ENCODE measurements at regions not wholly inside any gene's neighbourhood (a gene's known extent, or its start where the extent isn't known, plus 50 kb on each side); places are given as distances from the start of the nearest gene placed in this dataset.
"Not testable (repeated sequence)": the region's sequence is repeated elsewhere in the genome, so short reads cannot be mapped to it uniquely, and the experiment has no call there.

DNA sequence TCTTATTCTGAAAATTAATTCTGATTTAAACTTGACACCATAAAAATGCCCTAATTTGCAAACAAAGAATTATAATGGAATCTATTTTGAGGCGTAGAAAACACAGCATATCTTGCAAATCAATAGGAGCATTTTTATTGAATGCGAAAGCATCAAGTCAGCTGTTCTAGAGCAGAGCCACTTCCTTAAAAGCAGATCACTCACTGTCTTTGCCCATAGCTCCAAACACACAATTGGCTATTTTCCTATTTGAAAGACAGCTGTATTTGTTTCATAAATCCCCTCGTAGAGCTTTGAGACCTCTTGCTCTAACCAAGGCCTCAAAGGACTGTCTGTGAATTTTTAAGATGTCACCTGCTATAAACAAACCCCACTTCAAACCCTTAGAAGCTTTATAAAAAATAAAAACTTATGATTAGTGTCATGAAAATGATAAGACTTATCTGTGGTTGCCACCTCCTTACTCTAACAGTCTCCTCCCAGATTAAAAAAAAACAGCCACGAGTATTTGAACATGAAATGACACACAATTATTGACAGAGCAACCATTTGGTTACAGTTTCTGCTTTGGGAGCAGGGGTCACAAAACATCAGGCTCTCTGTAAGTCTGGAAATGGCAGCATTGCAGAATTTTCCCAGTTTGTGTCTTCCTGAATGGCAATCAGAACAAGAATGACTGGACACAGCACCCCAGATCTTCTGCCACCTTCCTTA, 75.6 kb upstream of the RASEF start:
- no peak for DNase-seq (ENCODE audit: low spot score)

DNA sequence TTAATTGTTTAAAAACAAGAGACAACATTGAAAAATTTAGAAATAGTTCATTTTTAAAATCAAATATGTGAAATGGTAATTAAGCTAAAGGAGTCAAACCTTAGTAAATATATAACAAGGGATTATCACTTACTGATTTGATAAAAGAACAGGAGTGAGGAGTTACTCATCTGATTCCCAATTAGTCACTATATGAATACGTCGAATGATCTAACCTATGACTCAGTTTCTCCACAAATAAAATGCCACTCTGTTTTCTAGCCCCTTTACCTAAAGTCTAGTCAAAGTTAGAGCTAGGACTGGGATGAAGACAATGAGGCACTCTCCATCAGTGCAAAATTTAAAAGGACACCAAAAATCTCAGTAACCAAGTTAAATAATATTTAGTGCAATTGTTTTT, 70.4 kb upstream of the RASEF start:
- peak; percentile 14 for DNase-seq (ENCODE audit: low spot score)

DNA sequence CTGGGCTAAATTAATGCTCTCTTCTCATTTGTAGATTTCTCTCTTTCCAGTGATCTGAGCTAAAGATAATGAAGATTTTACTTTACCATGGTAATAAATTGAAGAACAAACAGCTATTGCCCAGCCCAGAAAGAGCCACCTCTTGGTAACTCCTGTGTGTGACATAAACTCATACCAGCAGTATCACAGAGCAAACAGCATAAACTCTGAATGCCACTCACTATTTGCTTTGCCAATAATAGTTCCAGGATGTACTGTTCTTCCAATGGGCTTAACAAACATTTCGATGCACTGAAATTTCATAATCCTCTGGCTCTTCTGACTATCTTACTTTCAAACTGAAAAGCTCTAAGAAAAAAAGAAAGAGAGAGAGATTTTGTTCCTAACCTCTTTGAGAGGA, 69.8 kb upstream of the RASEF start:
- no peak for DNase-seq (ENCODE audit: low spot score)

DNA sequence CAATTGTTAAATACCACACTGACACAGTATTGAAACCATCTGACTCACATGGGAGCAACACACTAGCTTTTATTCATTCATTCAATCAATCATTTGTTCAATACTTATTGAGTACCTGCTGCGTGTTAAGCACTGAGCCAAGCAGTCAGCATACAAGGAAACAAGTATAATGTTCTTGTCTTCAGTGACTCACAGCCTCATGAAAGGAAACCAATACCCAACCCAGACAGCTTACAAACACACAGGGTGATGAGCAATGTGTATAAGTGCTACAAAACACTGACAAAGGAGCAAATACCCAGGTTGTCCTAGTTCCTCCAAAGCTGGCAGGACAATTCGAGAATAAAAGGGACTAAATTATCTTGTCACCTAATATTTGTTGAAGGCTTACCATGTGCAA, 67.6 kb upstream of the RASEF start:
- DNase-seq (ENCODE audit: low spot score), result no peak

DNA sequence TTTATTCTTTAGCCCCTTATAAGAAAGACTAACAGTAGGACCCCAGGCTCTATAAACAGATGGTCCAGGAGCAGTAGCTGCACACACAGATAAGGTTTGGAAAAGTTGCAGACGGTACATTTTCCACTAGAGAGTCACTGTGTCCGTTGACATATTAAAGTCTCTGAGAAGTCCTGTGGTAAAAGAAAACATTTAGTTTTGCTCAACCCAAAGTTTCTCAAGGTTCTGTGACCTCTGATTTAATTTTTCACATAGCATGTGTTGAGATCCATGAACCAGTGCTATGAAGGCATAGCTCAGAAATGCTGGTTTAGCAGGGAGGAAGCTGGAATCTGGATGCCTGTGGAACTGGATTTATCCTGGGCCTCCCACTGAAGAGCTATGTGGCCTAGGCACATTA, 62.7 kb upstream of the RASEF start:
- no peak for DNase-seq (ENCODE audit: low spot score)

- no peak for DNase-seq (ENCODE audit: low spot score)
These were observed 56.9 kb upstream of the RASEF start for GRCh38 chr9:83119873-83120272.

DNA sequence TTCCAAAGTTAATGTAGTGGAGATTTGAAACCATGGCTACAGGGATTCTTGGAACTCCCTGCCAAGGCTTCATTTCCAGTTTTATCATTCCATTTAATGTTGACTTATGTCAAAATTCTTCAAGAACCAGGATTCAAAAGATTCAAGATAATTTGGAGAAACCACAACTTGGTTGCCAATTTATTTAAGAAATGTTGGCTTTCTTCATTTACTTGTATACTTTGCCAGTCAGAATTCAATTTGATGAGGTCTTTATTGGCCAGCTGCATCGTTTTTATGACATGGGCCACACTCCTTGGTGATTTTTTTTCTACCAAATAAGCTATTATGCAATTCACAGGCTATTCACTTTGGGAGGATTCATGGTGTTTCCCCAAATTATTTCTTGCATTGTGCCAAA, 53.1 kb upstream of the RASEF start:
- no peak for DNase-seq (ENCODE audit: low spot score)

DNA sequence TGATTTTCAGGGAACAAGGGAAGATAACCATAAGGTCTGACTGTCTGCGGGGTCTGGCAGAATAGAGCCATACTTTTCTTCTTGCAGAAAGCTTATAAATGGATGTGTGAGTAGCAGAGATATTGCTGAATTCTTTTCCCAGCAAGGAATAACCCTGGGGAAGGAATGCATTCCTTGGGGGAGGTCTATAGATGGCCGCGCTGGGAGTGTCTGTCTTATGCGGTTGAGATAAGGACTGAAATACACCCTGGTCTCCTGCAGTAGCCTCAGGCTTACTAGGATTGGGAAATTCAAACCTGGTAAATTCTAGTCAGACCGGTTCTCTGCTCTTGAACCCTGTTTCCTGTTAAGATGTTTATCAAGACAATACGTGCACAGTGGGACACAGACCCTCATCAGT, 50.5 kb upstream of the RASEF start:
- not testable (repeated sequence) for DNase-seq (ENCODE audit: low spot score)

All from RKO (cell line).